Transverse colon (tissue), 4 donors: ENCODE measurements at regions not wholly inside any gene's neighbourhood (a gene's known extent, or its start where the extent isn't known, plus 50 kb on each side); places are given as distances from the start of the nearest gene placed in this dataset.

Experiments used
- EP300 ChIP-seq: sonication (generic); formaldehyde crosslinking; IDR thresholded peaks from one replicate; pipeline ENCODE4 v1.6.1; 2017; ENCODE audit warnings: antibody characterized with exemption, low read depth
- POLR2A ChIP-seq: fragments of 450-650 bp; IDR thresholded peaks from one replicate; pipeline ENCODE4 v1.6.1; 2016; ENCODE audit warnings: antibody characterized with exemption, mild to moderate bottlenecking, moderate library complexity
- POLR2AphosphoS5 ChIP-seq, 3 donors: sonication (generic); formaldehyde crosslinking; IDR thresholded peaks; one replicate each; pipeline ENCODE4 v1.6.1; 2016; ENCODE audit warnings: antibody characterized with exemption in 3 of 3
- TF ChIP-seq, protein P1 (sequence below), 5 experiments: fragments of 200-600 bp in 3 of 5; fragments of 450-650 bp in 2 of 5; sonication (generic) in 3 of 5; IDR thresholded peaks; 1 replicate in 2 of 5; 2 replicates in 3 of 5; pipeline ENCODE4 v1.5.1; 2016 to 2017; ENCODE audit warnings: antibody characterized with exemption in 5 of 5, inconsistent platforms in 3 of 5, mild to moderate bottlenecking in 2 of 5, moderate library complexity in 1 of 5

DNA sequence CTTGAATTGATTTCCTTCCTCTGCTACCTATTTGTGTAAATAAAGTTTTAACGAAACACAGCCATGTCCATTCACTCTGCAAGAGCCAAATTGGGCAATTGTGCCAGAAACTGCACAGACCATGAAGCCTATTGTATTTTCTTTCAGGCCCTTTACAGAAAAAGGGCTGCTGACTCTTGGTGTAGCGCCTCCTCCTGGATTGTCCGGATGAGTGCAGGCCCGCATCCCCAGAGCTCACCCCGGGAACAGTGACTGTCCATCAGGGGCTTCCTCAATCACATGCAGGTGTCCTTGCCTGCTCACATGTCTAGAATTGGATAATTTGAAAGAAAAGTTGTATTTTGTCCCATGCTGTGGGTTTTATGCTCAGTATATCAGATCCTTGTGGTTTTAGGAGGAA lies 1282.2 kb downstream of the AACS start:
- TF ChIP-seq, protein P1, sequence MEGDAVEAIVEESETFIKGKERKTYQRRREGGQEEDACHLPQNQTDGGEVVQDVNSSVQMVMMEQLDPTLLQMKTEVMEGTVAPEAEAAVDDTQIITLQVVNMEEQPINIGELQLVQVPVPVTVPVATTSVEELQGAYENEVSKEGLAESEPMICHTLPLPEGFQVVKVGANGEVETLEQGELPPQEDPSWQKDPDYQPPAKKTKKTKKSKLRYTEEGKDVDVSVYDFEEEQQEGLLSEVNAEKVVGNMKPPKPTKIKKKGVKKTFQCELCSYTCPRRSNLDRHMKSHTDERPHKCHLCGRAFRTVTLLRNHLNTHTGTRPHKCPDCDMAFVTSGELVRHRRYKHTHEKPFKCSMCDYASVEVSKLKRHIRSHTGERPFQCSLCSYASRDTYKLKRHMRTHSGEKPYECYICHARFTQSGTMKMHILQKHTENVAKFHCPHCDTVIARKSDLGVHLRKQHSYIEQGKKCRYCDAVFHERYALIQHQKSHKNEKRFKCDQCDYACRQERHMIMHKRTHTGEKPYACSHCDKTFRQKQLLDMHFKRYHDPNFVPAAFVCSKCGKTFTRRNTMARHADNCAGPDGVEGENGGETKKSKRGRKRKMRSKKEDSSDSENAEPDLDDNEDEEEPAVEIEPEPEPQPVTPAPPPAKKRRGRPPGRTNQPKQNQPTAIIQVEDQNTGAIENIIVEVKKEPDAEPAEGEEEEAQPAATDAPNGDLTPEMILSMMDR (IDR thresholded peaks at IDR 0.05): no peak
- TF ChIP-seq POLR2A (no peak), POLR2AphosphoS5 (IDR thresholded peaks at IDR 0.05) (no peak), EP300 (no peak)
